ENCODE measurements at regions not wholly inside any gene's neighbourhood (a gene's known extent, or its start where the extent isn't known, plus 50 kb on each side); places are given as distances from the start of the nearest gene placed in this dataset.

- Histone ChIP-seq H3K4me2 (replicated peaks; ENCODE audit: extremely low read depth, low read length, poor library complexity, severe bottlenecking) (no peak overlapping the region), H3K9ac (ENCODE audit: insufficient read depth, low read length, poor library complexity, severe bottlenecking) (no peak overlapping the region), H3K4me3 (replicated peaks in 1 of 3; ENCODE audit: low read depth in 2 of 3, low read length in 3 of 3) (no peak overlapping the region), H3K27me3 (ENCODE audit: control insufficient read depth in 2 of 2, insufficient read depth in 2 of 2, low read length in 2 of 2) (no peaks in the 10 kb centered on the region), H2AFZ (ENCODE audit: insufficient read depth, low read depth, low read length, poor library complexity, severe bottlenecking) (no peak overlapping the region), H3K27ac (ENCODE audit: low read depth in 1 of 2, low read length in 2 of 2) (no peak overlapping the region), H3K36me3 (replicated peaks in 1 of 2; ENCODE audit: control insufficient read depth in 1 of 2, insufficient read depth in 2 of 2, low read length in 2 of 2) (no peaks in the 10 kb centered on the region), H3K4me1 (ENCODE audit: control insufficient read depth in 1 of 2, insufficient read depth in 2 of 2, low read length in 2 of 2) (peaks cover 24 to 33% of the 10 kb centered on the region in 2 donors), H4K20me1 (ENCODE audit: insufficient read depth, low read length) (no peaks in the 10 kb centered on the region), H3K9me3 (replicated peaks in 1 of 2; ENCODE audit: control insufficient read depth in 1 of 2, insufficient read depth in 1 of 2, low read length in 2 of 2) (no peaks in the 10 kb centered on the region), H3K79me2 (ENCODE audit: insufficient read depth, low read length) (no peaks in the 10 kb centered on the region)
- no peak for TF ChIP-seq CTCF (IDR thresholded peaks at IDR 0.05)
- intact Hi-C loops (cut with micrococcal nuclease) = no loop called here
- Mint-ChIP-seq H3K27ac (no peak overlapping the region), H3K36me3 (peaks cover 0 to 2% of the 10 kb centered on the region in 2 donors), H3K9me3 (peaks cover 0 to 2% (median 0%) of the 10 kb centered on the region in 7 donors), H3K4me3 (no peak overlapping the region), H3K4me1 (peaks cover 42% of the 10 kb centered on the region), H3K27me3 (ENCODE audit: low read depth in 3 of 3) (peaks cover 4 to 18% (median 5%) of the 10 kb centered on the region in 3 donors)
- no peak for DNase-seq
- WGBS (ENCODE audit: insufficient coverage) = 83% methylated on average over 7 of the region's 14 CpGs
These were observed 132.5 kb upstream of the NCOR2 start for GRCh38 chr12:124699909-124700308.

- Histone ChIP-seq H3K27ac (ENCODE audit: low read depth in 1 of 2, low read length in 2 of 2) (no peak overlapping the region), H3K27me3 (ENCODE audit: control insufficient read depth in 2 of 2, insufficient read depth in 2 of 2, low read length in 2 of 2) (no peaks in the 10 kb centered on the region), H3K36me3 (replicated peaks in 1 of 2; ENCODE audit: control insufficient read depth in 1 of 2, insufficient read depth in 2 of 2, low read length in 2 of 2) (no peaks in the 10 kb centered on the region), H3K9ac (ENCODE audit: insufficient read depth, low read length, poor library complexity, severe bottlenecking) (no peak overlapping the region), H3K4me2 (replicated peaks; ENCODE audit: extremely low read depth, low read length, poor library complexity, severe bottlenecking) (no peak overlapping the region), H4K20me1 (ENCODE audit: insufficient read depth, low read length) (no peaks in the 10 kb centered on the region), H3K79me2 (ENCODE audit: insufficient read depth, low read length) (no peaks in the 10 kb centered on the region), H3K9me3 (replicated peaks in 1 of 2; ENCODE audit: control insufficient read depth in 1 of 2, insufficient read depth in 1 of 2, low read length in 2 of 2) (no peaks in the 10 kb centered on the region), H3K4me1 (ENCODE audit: control insufficient read depth in 1 of 2, insufficient read depth in 2 of 2, low read length in 2 of 2) (peaks cover 24 to 33% of the 10 kb centered on the region in 2 donors), H2AFZ (ENCODE audit: insufficient read depth, low read depth, low read length, poor library complexity, severe bottlenecking) (no peak overlapping the region), H3K4me3 (replicated peaks in 1 of 3; ENCODE audit: low read depth in 2 of 3, low read length in 3 of 3) (no peak overlapping the region)
- Mint-ChIP-seq H3K4me3 (no peak overlapping the region), H3K27me3 (ENCODE audit: low read depth in 3 of 3) (peaks cover 3 to 18% (median 5%) of the 10 kb centered on the region in 3 donors), H3K9me3 (peaks cover 0 to 2% (median 0%) of the 10 kb centered on the region in 7 donors), H3K27ac (no peak overlapping the region), H3K36me3 (peaks cover 0 to 2% of the 10 kb centered on the region in 2 donors), H3K4me1 (peaks cover 40% of the 10 kb centered on the region)
- TF ChIP-seq CTCF (IDR thresholded peaks at IDR 0.05) = no peak
- WGBS (ENCODE audit: insufficient coverage) = 87% methylated on average over 3 of the region's 6 CpGs
- intact Hi-C loops (cut with micrococcal nuclease) = no loop called here
- no peak for DNase-seq
These were observed 131.5 kb upstream of the NCOR2 start for GRCh38 chr12:124698998-124699305.

All from CD14-positive monocyte (primary cell).